ENCODE measurements at regions not wholly inside any gene's neighbourhood (a gene's known extent, or its start where the extent isn't known, plus 50 kb on each side); places are given as distances from the start of the nearest gene placed in this dataset.
A peak's percentile ranks its signal among the peaks of the same experiment; 100 is the strongest.

DNA sequence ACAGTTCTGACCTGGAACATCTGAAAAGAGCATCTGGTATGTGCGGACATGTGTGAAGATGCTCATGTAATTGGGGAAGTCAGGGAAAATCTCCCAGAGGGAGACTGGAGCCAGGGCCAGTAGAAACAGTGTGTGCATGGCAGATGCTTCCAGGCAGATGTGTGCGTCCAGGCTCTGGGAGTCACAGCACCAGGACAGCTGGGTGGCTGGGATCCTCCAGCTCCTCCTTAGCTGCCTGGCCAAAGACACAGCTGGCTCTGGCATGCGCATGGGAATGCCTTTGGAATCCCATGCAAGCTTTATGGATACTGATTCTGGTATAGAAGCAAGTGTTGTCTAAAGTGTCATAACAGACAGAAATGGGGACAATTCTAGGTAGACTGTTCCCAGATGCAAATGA is 369.7 kb downstream of the INSIG2 start:
- no peak for DNase-seq
- Histone ChIP-seq H3K27me3 (replicated peaks) (no peaks in the 10 kb centered on the region), H3K27ac (no peak overlapping the region), H3K4me3 (ENCODE audit: low read depth, low read length) (no peak overlapping the region), H3K36me3 (replicated peaks) (no peaks in the 10 kb centered on the region)
- TF ChIP-seq, protein P1, sequence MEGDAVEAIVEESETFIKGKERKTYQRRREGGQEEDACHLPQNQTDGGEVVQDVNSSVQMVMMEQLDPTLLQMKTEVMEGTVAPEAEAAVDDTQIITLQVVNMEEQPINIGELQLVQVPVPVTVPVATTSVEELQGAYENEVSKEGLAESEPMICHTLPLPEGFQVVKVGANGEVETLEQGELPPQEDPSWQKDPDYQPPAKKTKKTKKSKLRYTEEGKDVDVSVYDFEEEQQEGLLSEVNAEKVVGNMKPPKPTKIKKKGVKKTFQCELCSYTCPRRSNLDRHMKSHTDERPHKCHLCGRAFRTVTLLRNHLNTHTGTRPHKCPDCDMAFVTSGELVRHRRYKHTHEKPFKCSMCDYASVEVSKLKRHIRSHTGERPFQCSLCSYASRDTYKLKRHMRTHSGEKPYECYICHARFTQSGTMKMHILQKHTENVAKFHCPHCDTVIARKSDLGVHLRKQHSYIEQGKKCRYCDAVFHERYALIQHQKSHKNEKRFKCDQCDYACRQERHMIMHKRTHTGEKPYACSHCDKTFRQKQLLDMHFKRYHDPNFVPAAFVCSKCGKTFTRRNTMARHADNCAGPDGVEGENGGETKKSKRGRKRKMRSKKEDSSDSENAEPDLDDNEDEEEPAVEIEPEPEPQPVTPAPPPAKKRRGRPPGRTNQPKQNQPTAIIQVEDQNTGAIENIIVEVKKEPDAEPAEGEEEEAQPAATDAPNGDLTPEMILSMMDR (IDR thresholded peaks at IDR 0.05; ENCODE audit: low read depth, low read length, missing control alignments), result no peak
- in situ Hi-C loops (cut with HindIII; ENCODE audit: low pct_ligation_motif_present, low sequenced_read_pairs), result no loop called here

DNA sequence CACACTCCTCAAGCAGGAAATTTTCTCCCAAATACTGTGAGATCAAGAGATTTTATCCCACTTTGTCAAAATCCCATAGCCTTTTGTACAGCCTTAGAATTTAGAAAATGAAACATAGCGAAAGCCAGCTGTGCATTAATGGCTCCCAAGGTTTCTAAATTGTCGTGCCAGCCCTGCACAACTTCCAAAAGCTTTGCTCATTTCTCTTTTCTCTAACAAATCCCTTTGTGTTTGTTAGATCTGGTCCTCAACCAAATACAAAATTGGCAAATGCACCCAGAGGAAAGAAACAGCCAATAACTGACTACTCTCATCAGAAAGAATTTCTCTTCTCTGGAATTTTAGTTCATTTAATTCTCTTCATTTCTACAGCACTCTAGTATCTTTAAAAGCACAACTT is 361.1 kb downstream of the INSIG2 start:
- TF ChIP-seq, protein P1 (IDR thresholded peaks at IDR 0.05; ENCODE audit: low read depth, low read length, missing control alignments), result no peak
- Histone ChIP-seq H3K4me3 (ENCODE audit: low read depth, low read length) (no peak overlapping the region), H3K36me3 (replicated peaks) (no peaks in the 10 kb centered on the region), H3K27ac (no peak overlapping the region), H3K27me3 (replicated peaks) (no peaks in the 10 kb centered on the region)
- no peak for DNase-seq
- in situ Hi-C loops (cut with HindIII; ENCODE audit: low pct_ligation_motif_present, low sequenced_read_pairs), result no loop called here

DNA sequence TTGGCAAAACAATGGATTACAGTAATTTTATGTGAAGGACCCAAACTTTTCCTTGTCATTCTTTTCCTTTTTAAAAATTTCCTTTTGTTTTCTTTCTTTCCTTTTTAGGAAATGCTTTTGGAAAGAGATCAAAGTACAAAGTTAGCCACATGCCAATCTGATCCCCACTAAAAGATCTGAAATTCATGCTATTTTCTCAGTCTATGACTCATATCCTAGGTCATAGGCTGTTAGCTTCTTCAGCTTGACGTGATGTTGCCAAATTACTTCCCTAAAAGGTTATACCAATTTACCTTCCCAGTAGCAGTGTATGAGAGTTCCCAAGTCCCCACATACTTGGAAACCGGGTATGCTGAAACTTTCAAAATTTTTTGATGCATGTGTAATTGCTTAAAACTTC is 355.3 kb downstream of the INSIG2 start:
- TF ChIP-seq, protein P1 (IDR thresholded peaks at IDR 0.05; ENCODE audit: low read depth, low read length, missing control alignments), result no peak
- Histone ChIP-seq H3K4me3 (ENCODE audit: low read depth, low read length) (no peak overlapping the region), H3K27me3 (replicated peaks) (no peaks in the 10 kb centered on the region), H3K27ac (peak overlapping the region; percentile 30), H3K36me3 (replicated peaks) (no peaks in the 10 kb centered on the region)
- in situ Hi-C loops (cut with HindIII; ENCODE audit: low pct_ligation_motif_present, low sequenced_read_pairs), result no loop called here
- DNase-seq, result peak; percentile 35

DNA sequence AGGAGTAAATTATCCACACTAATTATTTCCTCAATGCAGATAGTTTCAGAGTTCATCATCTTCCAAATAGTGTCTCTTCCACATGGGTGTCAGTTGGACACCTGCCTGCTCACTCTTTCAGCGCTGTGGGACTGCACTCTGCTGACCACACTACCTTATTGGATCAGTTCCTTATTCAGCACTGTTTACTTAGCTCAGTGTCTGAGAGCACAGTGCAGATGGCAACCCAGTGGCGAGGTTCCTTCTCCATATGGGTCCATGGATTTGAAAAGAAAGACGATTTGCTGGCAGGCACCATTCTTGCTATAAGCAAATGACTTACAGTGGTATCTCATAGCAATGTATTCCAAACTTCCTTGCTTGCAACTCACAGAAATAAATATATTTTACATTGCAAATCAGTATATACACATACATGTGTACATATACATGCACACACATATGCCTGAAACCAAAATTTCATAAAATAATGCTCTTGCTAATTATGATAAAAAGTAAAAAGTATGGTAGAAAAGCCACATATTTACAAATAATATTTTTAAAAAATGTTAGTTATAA is 354.8 kb downstream of the INSIG2 start:
- H3K27ac ChIP-seq, result peak overlapping the region; percentile 30
- no peaks in the 10 kb centered on the region for H3K27me3 ChIP-seq (replicated peaks)
- H3K36me3 ChIP-seq (replicated peaks), result no peaks in the 10 kb centered on the region
- no peak for DNase-seq
- H3K4me3 ChIP-seq (ENCODE audit: low read depth, low read length), result no peak overlapping the region
- TF ChIP-seq, protein P1 (IDR thresholded peaks at IDR 0.05; ENCODE audit: low read depth, low read length, missing control alignments), result no peak
- in situ Hi-C loops (cut with HindIII; ENCODE audit: low pct_ligation_motif_present, low sequenced_read_pairs), result no loop called here

DNA sequence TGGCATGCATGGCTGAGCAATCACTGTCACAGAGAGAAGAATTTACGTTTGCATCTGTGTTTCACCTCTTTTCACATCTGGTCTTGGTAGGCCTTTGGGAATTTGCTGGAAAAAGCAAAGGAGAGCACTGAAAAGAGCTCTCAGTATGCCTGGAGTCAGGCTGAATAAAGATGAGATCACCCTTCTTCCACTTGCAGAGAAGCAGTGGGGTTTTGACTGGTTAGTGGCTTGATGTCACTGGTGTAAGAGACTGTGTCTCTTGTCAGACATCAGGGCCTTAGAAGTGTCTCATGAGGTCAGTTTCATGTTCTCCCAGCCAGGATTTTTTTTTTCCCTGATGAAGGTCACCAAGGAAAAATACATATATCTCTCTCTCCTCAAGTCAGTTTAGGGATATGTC is 353.8 kb downstream of the INSIG2 start:
- in situ Hi-C loops (cut with HindIII; ENCODE audit: low pct_ligation_motif_present, low sequenced_read_pairs), result no loop called here
- Histone ChIP-seq H3K27me3 (replicated peaks) (no peaks in the 10 kb centered on the region), H3K36me3 (replicated peaks) (no peaks in the 10 kb centered on the region), H3K4me3 (ENCODE audit: low read depth, low read length) (no peak overlapping the region), H3K27ac (no peak overlapping the region)
- TF ChIP-seq, protein P1 (IDR thresholded peaks at IDR 0.05; ENCODE audit: low read depth, low read length, missing control alignments), result no peak
- DNase-seq, result no peak

DNA sequence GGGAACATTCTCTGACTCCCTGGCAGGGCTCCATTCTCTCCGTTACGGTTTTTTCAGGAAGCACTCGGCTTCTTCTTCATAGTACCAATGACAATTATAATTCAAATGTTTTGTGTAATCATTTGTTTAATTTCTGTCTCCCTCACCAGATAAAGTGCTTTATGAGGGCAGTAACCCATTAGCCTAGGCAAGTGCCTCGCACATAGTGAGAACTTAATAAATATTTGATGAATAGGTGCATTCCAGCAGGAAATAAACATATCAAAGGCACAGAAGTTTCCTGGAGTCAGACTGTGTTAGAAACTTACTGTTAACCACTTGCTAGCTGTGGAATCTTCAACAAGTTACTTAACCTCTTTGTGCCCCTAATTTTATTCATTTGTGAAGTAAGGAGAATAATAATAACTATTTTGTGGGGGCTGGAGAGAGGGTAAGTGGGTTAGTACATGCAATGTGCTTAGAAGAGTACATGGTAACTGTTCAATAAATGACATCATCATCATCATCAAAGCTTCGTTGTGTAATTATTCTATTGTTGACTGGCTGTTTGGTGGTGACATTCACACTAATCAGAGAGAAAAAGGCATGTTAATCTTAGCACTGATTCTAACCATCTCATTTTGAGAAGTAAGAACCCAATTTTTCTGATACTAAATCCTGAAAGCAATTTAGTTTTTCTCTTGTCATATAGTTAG is 352.3 kb downstream of the INSIG2 start:
- TF ChIP-seq, protein P1 (IDR thresholded peaks at IDR 0.05; ENCODE audit: low read depth, low read length, missing control alignments), result no peak
- no peaks in the 10 kb centered on the region for H3K27me3 ChIP-seq (replicated peaks)
- no peak overlapping the region for H3K4me3 ChIP-seq (ENCODE audit: low read depth, low read length)
- no peaks in the 10 kb centered on the region for H3K36me3 ChIP-seq (replicated peaks)
- in situ Hi-C loops (cut with HindIII; ENCODE audit: low pct_ligation_motif_present, low sequenced_read_pairs), result no loop called here
- no peak for DNase-seq
- no peak overlapping the region for H3K27ac ChIP-seq
